Trophoblast cell (in vitro differentiated cells and primary cell): ENCODE measurements at regions not wholly inside any gene's neighbourhood (a gene's known extent, or its start where the extent isn't known, plus 50 kb on each side); places are given as distances from the start of the nearest gene placed in this dataset.

Source experiments
- DNase-seq, 2 donors: peaks; one replicate each; pipeline ENCODE4 v3.0.0-alpha.2; 2016
- H2AFZ ChIP-seq: 2 replicates; pipeline ENCODE4 v1.6.1; 2013; ENCODE audit warnings: low read length, moderate library complexity, mild to moderate bottlenecking; ENCODE audit not compliant: insufficient read depth, poor library complexity
- H2AK5ac ChIP-seq: 2 replicates; pipeline ENCODE4 v1.6.1; 2013; ENCODE audit warnings: mild to moderate bottlenecking, low read length
- H2BK120ac ChIP-seq: 2 replicates; pipeline ENCODE4 v1.6.1; 2013; ENCODE audit warnings: low read length, mild to moderate bottlenecking, moderate library complexity; ENCODE audit not compliant: insufficient read depth, poor library complexity
- H2BK12ac ChIP-seq: 2 replicates; pipeline ENCODE4 v1.6.1; 2013; ENCODE audit warnings: mild to moderate bottlenecking, low read length, moderate library complexity
- H2BK5ac ChIP-seq: 2 replicates; pipeline ENCODE4 v1.6.1; 2013; ENCODE audit warnings: low read length, low read depth, moderate library complexity, mild to moderate bottlenecking; ENCODE audit not compliant: poor library complexity
- H3K14ac ChIP-seq: 2 replicates; pipeline ENCODE4 v1.6.1; 2013; ENCODE audit warnings: mild to moderate bottlenecking, low read length
- H3K18ac ChIP-seq: 2 replicates; pipeline ENCODE4 v1.6.1; 2013; ENCODE audit warnings: mild to moderate bottlenecking, low read length
- H3K23ac ChIP-seq: 2 replicates; pipeline ENCODE4 v1.6.1; 2013; ENCODE audit warnings: low read length
- H3K27ac ChIP-seq: 2 replicates; pipeline ENCODE4 v1.5.1; 2013; ENCODE audit warnings: low read depth, mild to moderate bottlenecking, inconsistent platforms, low read length, moderate library complexity
- H3K27me3 ChIP-seq: 2 replicates; pipeline ENCODE4 v1.6.1; 2013; ENCODE audit warnings: inconsistent platforms, mild to moderate bottlenecking, low read length, moderate library complexity; ENCODE audit not compliant: insufficient read depth
- H3K36me3 ChIP-seq, 2 experiments: 1 replicate in 1 of 2; 2 replicates in 1 of 2; pipeline ENCODE4 v1.6.1; 2013; ENCODE audit warnings: low read length in 2 of 2, mild to moderate bottlenecking in 2 of 2, moderate library complexity in 1 of 2; ENCODE audit not compliant: insufficient read depth in 2 of 2, control insufficient read depth in 1 of 2
- H3K4ac ChIP-seq: 2 replicates; pipeline ENCODE4 v1.6.1; 2013; ENCODE audit warnings: low read depth, mild to moderate bottlenecking, low read length, moderate library complexity
- H3K4me1 ChIP-seq, 2 experiments: 1 replicate in 1 of 2; 2 replicates in 1 of 2; pipeline ENCODE4 v1.6.1; 2013; ENCODE audit warnings: low read length in 2 of 2, mild to moderate bottlenecking in 2 of 2, moderate library complexity in 1 of 2; ENCODE audit not compliant: insufficient read depth in 2 of 2, control insufficient read depth in 1 of 2
- H3K4me2 ChIP-seq: 2 replicates; pipeline ENCODE4 v1.6.1; 2013; ENCODE audit warnings: inconsistent platforms, mild to moderate bottlenecking, low read length, moderate library complexity
- H3K4me3 ChIP-seq: 2 replicates; pipeline ENCODE4 v1.5.1; 2013; ENCODE audit warnings: mild to moderate bottlenecking, low read depth, low read length, inconsistent platforms
- H3K79me1 ChIP-seq: one replicate; pipeline ENCODE4 v1.6.1; 2013; ENCODE audit warnings: low read length
- H3K79me2 ChIP-seq: 2 replicates; pipeline ENCODE4 v1.6.1; 2013; ENCODE audit warnings: low read length, mild to moderate bottlenecking; ENCODE audit not compliant: control insufficient read depth, insufficient read depth, poor library complexity
- H3K9ac ChIP-seq: 2 replicates; pipeline ENCODE4 v1.6.1; 2013; ENCODE audit warnings: mild to moderate bottlenecking, low read length
- H3K9me3 ChIP-seq: 2 replicates; pipeline ENCODE4 v1.6.1; 2013; ENCODE audit warnings: low read depth, mild to moderate bottlenecking, control low read depth, inconsistent platforms, low read length; ENCODE audit not compliant: insufficient read depth
- H4K12ac ChIP-seq: 2 replicates; pipeline ENCODE4 v1.6.1; 2013; ENCODE audit warnings: low read depth, mild to moderate bottlenecking, low read length, moderate library complexity
- H4K8ac ChIP-seq: 2 replicates; pipeline ENCODE4 v1.6.1; 2013; ENCODE audit warnings: low read depth, mild to moderate bottlenecking, low read length, moderate library complexity
- H4K91ac ChIP-seq: one replicate; pipeline ENCODE4 v1.6.1; 2013; ENCODE audit warnings: low read depth, mild to moderate bottlenecking, low read length, moderate library complexity
- WGBS: extraction: QIAGEN DNeasy Blood & Tissue Kit; methylation state at CpG from one replicate; pipeline ENCODE4 v1.1.7; 2013; ENCODE audit warnings: missing lambda C conversion rate; ENCODE audit not compliant: insufficient read length, insufficient coverage; ENCODE audit errors: extremely low coverage; 5-methylcytosine and 5-hydroxymethylcytosine counted together

- no peak overlapping the region for H3K9ac ChIP-seq
- H3K14ac ChIP-seq, result no peak overlapping the region
- no CpG with 5 or more reads among the region's 1 CpG for WGBS
- no peak overlapping the region for H2BK12ac ChIP-seq
- H4K91ac ChIP-seq, result no peak overlapping the region
- H4K8ac ChIP-seq, result no peak overlapping the region
- H3K79me1 ChIP-seq, result no peaks in the 10 kb centered on the region
- H3K4me3 ChIP-seq, result no peak overlapping the region
- no peak overlapping the region for H2AK5ac ChIP-seq
- no peaks in the 10 kb centered on the region for H3K36me3 ChIP-seq
- no peak overlapping the region for H3K4ac ChIP-seq
- no peaks in the 10 kb centered on the region for H3K4me1 ChIP-seq
- no peaks in the 10 kb centered on the region for H3K79me2 ChIP-seq
- no peak overlapping the region for H2BK120ac ChIP-seq
- H4K12ac ChIP-seq, result no peak overlapping the region
- no peak overlapping the region for H3K4me2 ChIP-seq
- no peak overlapping the region for H2BK5ac ChIP-seq
- no peak overlapping the region for H2AFZ ChIP-seq
- H3K9me3 ChIP-seq, result no peaks in the 10 kb centered on the region
- H3K23ac ChIP-seq, result no peak overlapping the region
- no peak overlapping the region for H3K18ac ChIP-seq
- DNase-seq, result no peak
- no peak overlapping the region for H3K27ac ChIP-seq
- H3K27me3 ChIP-seq, result no peaks in the 10 kb centered on the region
Observed at GRCh38 chr11:91158297-91158696, 935.4 kb upstream of the CHORDC1 start.

GRCh38 chr11:91156041-91156440 is 933.2 kb upstream of the CHORDC1 start:
- Histone ChIP-seq H2BK12ac (no peak overlapping the region), H3K4me1 (no peaks in the 10 kb centered on the region), H4K8ac (no peak overlapping the region), H3K9me3 (peaks cover 5% of the 10 kb centered on the region), H3K27ac (no peak overlapping the region), H3K79me1 (no peaks in the 10 kb centered on the region), H2AFZ (no peak overlapping the region), H3K79me2 (no peaks in the 10 kb centered on the region), H3K4me3 (no peak overlapping the region), H3K18ac (no peak overlapping the region), H4K91ac (no peak overlapping the region), H3K23ac (no peak overlapping the region), H2BK5ac (no peak overlapping the region), H3K4ac (no peak overlapping the region), H3K14ac (no peak overlapping the region), H2BK120ac (no peak overlapping the region), H3K36me3 (peaks cover 0 to 3% of the 10 kb centered on the region in 2 experiments), H3K27me3 (no peaks in the 10 kb centered on the region), H3K9ac (no peak overlapping the region), H4K12ac (no peak overlapping the region), H3K4me2 (no peak overlapping the region), H2AK5ac (no peak overlapping the region)
- WGBS, result no CpG with 5 or more reads among the region's 8 CpGs
- DNase-seq, result no peak

GRCh38 chr11:91147885-91148284 is 925.0 kb upstream of the CHORDC1 start:
- no peak overlapping the region for H2BK120ac ChIP-seq
- H3K4me1 ChIP-seq, result no peaks in the 10 kb centered on the region

GRCh38 chr11:91141655-91142054 is 918.8 kb upstream of the CHORDC1 start:
- DNase-seq, result no peak
- Histone ChIP-seq H3K4me1 (no peaks in the 10 kb centered on the region), H2AFZ (no peak overlapping the region), H3K27ac (no peak overlapping the region), H2BK5ac (no peak overlapping the region), H3K4me2 (no peak overlapping the region), H3K23ac (no peak overlapping the region), H3K4me3 (no peak overlapping the region), H3K9me3 (no peaks in the 10 kb centered on the region), H3K14ac (no peak overlapping the region), H3K36me3 (no peaks in the 10 kb centered on the region), H3K4ac (no peak overlapping the region), H4K8ac (no peak overlapping the region), H3K79me1 (no peaks in the 10 kb centered on the region), H2BK120ac (no peak overlapping the region), H2BK12ac (no peak overlapping the region), H4K91ac (no peak overlapping the region), H4K12ac (no peak overlapping the region), H3K27me3 (no peaks in the 10 kb centered on the region), H3K9ac (no peak overlapping the region), H2AK5ac (no peak overlapping the region), H3K79me2 (no peaks in the 10 kb centered on the region), H3K18ac (no peak overlapping the region)
- no CpG with 5 or more reads among the region's 3 CpGs for WGBS

More at GRCh38 chr11:91147885-91148284, 925.0 kb upstream of the CHORDC1 start:
- no peak overlapping the region for H2BK12ac ChIP-seq
- no peak overlapping the region for H2BK5ac ChIP-seq
- no peak overlapping the region for H3K4ac ChIP-seq
- no peak overlapping the region for H4K12ac ChIP-seq
- no peaks in the 10 kb centered on the region for H3K27me3 ChIP-seq
- no peaks in the 10 kb centered on the region for H3K79me1 ChIP-seq
- no peak overlapping the region for H3K4me3 ChIP-seq
- no peak overlapping the region for H4K91ac ChIP-seq
- H3K9ac ChIP-seq, result no peak overlapping the region
- WGBS, result no CpG with 5 or more reads among the region's 2 CpGs
- H3K18ac ChIP-seq, result no peak overlapping the region
- no peaks in the 10 kb centered on the region for H3K79me2 ChIP-seq
- H3K9me3 ChIP-seq, result peaks cover 5% of the 10 kb centered on the region
- H3K27ac ChIP-seq, result no peak overlapping the region
- H3K36me3 ChIP-seq, result peaks cover 0 to 3% of the 10 kb centered on the region in 2 experiments
- no peak overlapping the region for H4K8ac ChIP-seq
- no peak overlapping the region for H2AK5ac ChIP-seq
- no peak for DNase-seq
- no peak overlapping the region for H3K4me2 ChIP-seq
- no peak overlapping the region for H3K14ac ChIP-seq
- no peak overlapping the region for H3K23ac ChIP-seq
- no peak overlapping the region for H2AFZ ChIP-seq
